ENCODE measurements at regions not wholly inside any gene's neighbourhood (a gene's known extent, or its start where the extent isn't known, plus 50 kb on each side); places are given as distances from the start of the nearest gene placed in this dataset.
"Not testable (repeated sequence)": the region's sequence is repeated elsewhere in the genome, so short reads cannot be mapped to it uniquely, and the experiment has no call there.

DNA sequence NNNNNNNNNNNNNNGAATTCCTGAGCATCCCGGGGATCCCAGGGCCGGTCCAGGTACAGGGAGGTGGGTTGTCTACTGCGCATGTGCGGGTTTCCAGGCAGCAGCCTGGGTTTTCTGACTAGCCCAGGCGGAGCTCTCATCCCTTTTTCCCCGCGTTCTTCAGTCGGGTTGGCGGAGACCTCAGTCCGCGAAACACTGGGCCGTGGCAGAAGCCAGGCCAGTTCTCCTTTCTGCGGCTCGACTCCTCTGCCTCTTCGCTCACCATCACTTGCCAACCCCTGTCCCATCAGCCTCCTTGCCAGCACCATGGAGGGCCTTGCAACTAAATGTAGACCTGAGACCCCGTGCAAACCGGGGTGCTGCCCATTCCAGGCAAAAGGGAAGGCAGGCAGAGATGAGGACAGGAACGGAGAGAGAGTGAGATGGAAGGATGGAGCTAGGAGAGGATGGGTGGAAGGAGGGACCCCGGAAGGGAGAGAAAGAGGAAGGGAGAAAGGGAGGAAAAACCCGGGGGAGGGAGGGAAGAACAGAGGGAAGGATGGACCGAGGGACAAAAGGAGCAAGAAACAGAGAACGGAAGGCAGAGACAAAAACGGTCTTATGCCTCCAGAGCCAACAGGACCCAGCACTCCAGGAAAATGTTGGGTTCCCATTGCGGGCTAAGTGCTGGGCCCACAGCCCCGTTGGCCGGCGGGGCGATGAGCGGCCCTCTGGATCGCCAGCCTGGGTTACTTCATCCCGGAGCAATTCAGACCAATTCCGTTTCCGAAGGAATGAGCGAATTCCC lies 445.4 kb upstream of the DEFB115 start:
- TF ChIP-seq, protein P1, sequence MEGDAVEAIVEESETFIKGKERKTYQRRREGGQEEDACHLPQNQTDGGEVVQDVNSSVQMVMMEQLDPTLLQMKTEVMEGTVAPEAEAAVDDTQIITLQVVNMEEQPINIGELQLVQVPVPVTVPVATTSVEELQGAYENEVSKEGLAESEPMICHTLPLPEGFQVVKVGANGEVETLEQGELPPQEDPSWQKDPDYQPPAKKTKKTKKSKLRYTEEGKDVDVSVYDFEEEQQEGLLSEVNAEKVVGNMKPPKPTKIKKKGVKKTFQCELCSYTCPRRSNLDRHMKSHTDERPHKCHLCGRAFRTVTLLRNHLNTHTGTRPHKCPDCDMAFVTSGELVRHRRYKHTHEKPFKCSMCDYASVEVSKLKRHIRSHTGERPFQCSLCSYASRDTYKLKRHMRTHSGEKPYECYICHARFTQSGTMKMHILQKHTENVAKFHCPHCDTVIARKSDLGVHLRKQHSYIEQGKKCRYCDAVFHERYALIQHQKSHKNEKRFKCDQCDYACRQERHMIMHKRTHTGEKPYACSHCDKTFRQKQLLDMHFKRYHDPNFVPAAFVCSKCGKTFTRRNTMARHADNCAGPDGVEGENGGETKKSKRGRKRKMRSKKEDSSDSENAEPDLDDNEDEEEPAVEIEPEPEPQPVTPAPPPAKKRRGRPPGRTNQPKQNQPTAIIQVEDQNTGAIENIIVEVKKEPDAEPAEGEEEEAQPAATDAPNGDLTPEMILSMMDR (IDR thresholded peaks at IDR 0.05; ENCODE audit: extremely low read depth, missing control alignments): no peak
- DNase-seq (ENCODE audit: low spot score): peak; percentile 45

DNA sequence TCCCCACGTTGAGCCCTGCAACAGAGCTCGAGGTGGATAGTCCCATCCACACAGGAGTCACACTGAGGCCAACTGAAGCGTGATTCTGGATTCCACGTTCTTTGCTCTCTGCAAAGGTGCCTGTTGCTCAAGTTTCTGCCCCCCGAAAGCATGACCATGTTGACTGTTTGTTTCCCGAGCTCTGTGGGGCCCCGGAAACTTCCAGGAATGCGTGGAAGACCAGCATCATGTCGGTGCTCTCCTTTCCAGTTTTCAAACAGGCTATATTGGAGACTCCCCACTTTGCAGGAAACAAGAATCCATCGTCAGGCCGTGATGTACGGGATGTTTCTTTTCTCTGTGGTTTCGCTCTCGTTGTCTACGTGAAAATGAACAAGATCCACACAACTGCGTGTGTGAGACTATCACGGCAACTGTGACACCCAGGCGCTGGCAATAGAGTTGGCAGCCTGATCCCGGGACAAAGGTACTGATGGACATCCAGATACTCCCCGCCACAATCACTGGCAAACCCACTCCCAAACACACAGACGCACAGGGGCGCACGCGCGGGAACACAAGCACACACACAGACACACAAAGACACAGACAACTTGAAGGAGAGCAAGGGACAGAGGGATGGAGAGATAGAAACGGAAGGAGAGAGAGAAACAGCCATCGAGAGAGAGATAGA lies 444.6 kb upstream of the DEFB115 start:
- DNase-seq (ENCODE audit: low spot score): peak; percentile 34
- TF ChIP-seq, protein P1 (IDR thresholded peaks at IDR 0.05; ENCODE audit: extremely low read depth, missing control alignments): no peak

DNA sequence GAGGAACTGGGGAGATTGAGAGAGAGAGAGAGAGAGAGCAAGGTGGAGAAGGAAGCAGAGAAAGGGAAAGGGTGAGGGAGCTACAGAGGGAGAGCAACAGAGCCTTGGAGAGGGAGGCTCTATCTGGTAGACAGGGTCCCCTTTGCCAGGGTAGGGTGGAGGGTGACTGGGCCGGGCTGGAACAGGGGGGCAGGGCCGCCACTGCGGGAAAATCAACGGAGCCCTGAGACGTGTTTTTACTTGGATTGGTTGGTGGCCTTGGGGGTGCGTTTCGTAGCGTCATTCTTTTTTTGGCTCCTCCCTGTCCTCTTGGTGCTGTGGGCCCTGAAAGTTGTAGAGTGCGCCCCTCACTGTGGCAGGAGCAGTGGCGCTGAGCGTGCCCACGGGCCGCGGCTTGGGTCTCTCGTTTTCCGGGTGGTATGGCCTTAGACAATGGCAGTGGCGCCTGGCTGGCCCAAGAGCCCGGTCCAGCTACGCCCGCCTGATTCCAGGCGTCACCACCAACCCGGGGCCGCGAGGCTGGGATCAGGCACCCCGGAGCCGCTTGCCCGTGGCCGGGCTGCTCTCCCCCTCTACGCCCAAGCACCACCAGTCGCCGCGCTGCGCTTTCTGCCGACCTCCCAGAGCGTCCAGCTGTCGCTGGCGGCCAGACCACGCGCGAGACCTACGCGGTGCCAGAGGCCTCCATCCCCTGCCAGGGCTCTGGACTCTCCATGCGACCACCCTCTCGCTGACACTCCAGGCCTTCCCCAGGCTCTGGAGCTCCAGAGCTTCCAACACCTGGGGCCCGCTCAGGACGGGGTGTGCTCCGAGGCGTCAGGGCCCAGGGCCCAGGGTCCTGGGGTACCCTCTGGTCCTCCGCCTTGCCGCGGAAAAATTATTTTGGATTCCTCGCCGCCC lies 443.8 kb upstream of the DEFB115 start:
- peak; percentile 35 for DNase-seq (ENCODE audit: low spot score)

DNA sequence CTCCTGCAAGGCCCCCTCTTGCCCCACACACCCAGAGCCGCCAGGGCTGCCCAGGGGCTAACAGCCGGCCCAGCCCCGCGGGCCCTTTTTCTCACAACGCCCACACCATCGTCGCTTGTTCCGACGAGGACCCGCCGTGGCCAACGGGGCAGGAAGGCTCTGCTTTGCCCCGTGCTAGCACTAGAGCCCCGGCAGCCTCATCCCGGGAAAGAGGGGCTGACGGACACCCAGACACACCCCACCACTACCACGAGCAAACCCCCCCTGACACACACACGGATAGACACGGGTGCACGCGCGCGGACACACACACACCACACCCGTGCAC lies 443.2 kb upstream of the DEFB115 start:
- DNase-seq (ENCODE audit: low spot score): not testable (repeated sequence)

DNA sequence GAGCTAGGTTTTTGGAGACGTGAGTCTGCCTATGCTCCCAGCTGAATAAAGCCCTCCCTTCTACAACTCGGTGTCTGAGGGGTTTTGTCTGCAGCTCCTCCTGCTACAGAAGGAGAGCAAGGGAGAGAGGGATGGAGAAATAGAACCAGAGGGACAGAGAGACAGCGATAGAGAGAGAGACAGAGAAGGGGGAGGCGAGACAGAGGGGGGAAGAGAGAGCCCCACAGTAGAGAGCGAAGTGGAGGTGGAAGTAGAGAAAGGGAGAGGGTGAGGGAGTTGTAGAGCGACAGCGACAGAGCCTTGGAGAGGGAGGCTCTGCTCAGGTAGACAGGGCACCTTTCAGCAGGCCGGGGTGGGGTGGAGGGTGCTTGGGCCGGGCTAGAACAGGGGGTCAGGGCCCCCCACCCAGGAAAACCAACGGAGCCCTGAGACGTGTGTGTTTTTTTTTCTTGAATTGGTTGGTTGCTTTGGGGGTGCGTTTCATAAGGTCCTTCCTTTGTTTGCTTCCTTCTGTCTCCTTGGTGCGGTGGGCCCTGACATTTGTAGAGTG lies 442.4 kb upstream of the DEFB115 start:
- peak; percentile 17 for DNase-seq (ENCODE audit: low spot score)

DNA sequence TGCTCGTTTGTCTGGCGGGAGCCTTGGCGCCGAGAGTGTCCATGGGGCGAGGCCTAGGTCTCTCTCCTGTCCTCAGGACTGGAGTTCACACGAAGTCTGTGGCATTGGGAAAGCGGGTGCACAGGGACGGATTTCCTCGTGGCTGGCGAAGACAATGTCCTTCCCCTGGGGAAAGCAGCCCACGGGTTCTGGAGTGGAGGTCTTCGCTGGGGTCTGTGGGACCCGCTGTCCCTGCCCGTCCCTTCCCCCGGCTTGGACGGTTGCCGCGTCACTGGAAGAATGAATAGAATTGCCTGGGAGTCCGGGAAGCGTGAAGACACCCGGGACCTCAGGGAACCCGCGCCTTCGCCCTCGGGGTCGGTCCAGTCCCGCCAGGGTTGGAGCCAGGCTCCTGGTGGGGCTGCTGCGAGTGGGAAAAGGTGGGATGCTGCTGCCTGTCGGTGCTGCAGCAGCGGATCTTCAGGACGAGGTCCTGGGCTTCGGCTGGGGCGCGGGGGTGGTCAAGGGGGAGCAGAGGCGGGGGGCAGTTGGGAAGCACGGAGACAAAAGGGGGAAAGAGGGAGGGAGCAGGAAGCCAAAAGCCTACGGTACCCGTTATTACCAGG lies 441.8 kb upstream of the DEFB115 start:
- peak; percentile 42 for DNase-seq (ENCODE audit: low spot score)
- TF ChIP-seq, protein P1 (IDR thresholded peaks at IDR 0.05; ENCODE audit: extremely low read depth, missing control alignments): no peak

DNA sequence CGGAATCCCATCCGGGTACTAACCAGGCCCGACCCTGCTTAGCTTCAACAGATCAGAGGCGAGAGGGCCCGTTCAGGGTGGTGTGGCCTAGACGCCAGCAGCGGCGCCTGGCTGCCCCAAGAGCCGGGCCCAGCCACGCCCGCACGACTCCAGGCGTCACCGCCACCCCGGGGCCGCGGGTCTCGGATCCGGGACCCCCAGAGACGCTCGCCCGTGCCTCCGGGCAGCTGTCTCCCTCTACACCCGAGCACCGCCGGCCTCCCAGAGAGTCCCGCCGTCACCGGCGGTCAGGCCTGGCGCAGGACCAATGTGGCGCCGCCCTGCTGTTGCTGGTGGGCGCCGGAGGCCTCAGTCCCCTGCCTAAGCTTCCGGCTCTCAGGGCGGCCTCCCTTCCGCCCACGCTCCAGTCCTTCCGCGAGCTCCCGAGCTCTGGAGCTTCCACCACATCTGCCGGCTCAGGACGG lies 441.2 kb upstream of the DEFB115 start:
- TF ChIP-seq, protein P1 (IDR thresholded peaks at IDR 0.05; ENCODE audit: extremely low read depth, missing control alignments): no peak
- DNase-seq (ENCODE audit: low spot score): peak; percentile 33

DNA sequence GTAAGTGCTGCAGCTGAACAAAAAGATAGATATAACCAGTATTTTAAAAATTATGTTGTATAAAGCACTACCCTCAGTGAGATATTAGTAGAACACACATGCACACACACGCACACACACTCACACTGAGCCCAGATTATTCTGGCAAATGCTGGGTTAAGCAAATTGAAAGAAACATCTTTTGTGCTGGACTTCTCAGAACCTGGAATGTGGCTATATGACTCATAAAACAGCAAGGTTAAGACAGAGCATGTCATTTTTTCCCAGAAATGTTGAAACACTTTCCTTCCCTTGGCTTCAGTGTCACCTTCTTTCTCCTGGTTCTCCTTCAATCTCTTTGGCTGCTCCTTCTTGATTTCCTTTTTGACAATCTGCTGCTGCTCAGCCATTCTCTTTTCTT lies 435.8 kb upstream of the DEFB115 start:
- DNase-seq (ENCODE audit: low spot score): not testable (repeated sequence)

DNA sequence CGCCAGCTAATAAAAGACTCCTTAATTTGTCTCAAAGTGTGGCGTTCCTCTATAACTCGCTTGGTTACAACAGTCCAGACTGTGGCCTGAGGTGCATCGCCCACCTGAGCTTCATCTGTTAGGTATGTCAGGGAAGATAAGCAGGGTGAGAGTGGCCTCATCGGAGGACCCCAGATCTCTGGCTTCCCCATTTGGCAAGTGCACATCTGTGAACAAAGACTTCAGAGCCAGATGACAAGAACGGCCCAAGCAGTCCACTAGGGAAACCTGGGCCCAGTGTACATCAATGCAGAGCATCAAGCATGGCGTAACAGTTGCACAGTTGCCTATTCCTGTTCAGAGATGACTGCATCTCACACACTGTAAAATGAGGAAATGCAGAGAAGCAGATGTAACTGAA lies 432.8 kb upstream of the DEFB115 start:
- not testable (repeated sequence) for DNase-seq (ENCODE audit: low spot score)

DNA sequence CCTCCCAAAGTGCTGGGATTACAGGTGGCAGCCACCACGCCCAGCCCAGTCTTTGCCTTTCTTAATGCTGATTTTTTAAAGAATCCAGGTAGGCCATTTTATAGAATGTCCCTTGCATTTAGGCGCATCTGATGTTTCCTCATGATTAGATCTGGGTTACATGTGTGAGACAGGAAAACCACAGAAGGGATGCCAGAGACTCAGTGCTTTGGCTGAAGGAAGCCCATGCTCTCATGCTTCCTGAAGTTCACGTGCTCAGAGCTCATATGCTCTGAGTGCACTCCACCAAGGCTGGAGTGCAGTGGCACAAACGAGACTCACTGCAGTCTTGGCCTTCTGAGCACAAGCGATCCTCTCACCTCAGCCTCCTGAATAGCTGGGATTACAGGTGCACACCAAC lies 411.5 kb upstream of the DEFB115 start:
- not testable (repeated sequence) for DNase-seq (ENCODE audit: low spot score)

DNA sequence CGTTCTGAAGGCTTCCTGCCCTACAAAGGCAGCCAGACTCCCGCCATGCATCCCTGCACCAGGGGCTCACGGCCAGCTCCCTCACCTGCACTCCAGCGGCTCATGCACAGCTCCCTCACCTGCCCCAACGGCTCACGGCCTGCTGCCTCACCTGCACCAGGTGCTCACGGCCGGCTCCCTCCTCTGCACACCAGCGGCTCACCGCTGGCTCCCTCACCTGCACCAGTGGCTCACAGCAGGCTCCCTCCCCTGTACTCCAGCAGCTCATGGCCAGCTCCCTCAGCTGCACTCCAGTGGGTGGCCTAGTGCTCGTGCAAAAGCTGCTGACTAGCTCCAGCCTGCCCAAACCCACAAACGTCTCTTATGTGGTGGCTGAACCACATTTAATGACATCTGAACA lies 389.2 kb upstream of the DEFB115 start:
- not testable (repeated sequence) for DNase-seq (ENCODE audit: low spot score)

DNA sequence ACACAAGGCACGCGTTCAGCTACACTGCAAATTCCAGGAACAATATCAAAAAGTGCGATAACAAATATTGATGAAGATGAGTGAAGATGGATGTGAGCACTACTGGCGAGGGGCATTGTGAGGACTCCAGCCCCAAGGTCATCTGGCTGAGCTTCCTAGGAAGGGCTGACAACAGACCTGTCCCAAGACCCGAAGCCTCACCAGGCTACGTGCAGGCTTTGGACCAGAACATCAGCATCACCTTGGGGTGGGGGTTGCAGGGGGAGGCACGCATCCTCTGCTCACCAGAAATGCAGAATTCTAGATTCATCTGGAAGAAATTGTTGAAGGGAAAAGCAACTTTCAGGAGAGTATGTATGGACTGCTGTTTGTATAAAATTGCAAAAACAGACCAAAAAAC lies 386.3 kb upstream of the DEFB115 start:
- DNase-seq (ENCODE audit: low spot score): not testable (repeated sequence)

DNA sequence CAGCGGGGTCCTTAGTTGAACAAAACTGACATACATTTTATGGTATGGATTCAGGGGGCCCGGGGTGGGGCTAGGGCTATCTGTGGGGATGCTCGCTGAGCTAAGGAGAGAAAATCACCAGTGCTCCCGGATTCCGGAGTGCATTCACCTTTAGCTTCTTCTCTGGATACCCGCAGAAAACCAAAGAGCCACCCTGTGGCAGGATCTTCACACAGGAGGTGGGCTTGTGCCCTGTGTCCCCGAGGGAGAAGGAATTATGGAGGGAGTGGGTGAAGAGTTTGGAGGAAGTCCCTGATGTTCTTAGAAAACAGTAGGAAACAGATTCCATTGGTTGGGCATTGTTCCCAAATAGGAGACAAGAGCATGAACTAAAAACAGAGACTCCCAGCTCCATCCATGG lies 385.2 kb upstream of the DEFB115 start:
- DNase-seq (ENCODE audit: low spot score): not testable (repeated sequence)

DNA sequence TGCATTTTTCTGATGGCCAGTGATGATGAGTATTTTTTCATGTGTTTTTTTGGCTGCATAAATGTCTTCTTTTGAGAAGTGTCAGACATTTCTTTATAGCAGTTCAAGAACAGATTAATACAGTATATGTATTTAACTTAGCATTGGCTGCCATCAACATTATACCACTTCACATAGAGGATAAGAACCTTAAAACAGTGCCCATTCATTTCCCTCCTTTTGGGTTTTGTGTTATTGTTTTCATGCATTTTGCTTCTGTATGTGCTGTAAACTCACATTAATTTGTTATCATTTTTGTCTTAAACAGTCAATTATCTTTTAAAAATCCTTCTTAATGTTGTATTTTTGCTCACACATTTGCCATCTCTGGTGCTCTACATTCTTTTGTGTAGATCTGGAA lies 381.6 kb upstream of the DEFB115 start:
- DNase-seq (ENCODE audit: low spot score): not testable (repeated sequence)

DNA sequence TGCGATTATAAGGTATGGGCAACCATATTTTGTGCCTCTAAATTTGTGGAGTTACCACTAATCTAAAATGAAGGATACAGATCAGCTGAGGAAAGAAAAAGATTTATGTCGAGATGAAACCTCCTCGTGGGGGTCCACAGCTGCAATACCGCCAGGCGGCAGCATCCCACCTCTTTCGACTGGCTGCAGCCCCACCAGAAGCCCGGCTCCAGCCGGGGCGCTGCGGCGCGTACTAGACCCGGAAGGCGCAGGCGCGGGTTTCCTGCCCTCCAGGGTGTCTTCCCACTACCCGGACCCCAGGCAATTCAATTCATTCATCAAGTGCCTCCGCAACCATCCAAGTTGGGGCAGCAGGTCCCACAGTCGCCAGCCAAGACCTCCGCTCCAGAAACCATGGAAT lies 366.1 kb upstream of the DEFB115 start:
- DNase-seq (ENCODE audit: low spot score): not testable (repeated sequence)
